Upper lobe of left lung (tissue), 6 donors: ENCODE measurements at regions not wholly inside any gene's neighbourhood (a gene's known extent, or its start where the extent isn't known, plus 50 kb on each side); places are given as distances from the start of the nearest gene placed in this dataset.
A peak's percentile ranks its signal among the peaks of the same experiment; 100 is the strongest.
"Not testable (repeated sequence)": the region's sequence is repeated elsewhere in the genome, so short reads cannot be mapped to it uniquely, and the experiment has no call there.

Source experiments
- ATAC-seq, 2 donors: fragments of 200-7000 bp; cut with Tn5 transposase; one replicate each; pipeline ENCODE4 v1.9.1; 2022; ENCODE audit warnings: mild to moderate bottlenecking in 2 of 2, moderate library complexity in 2 of 2; ENCODE audit not compliant: low FRiP score in 2 of 2
- DNase-seq, 2 donors: peaks; one replicate each; pipeline ENCODE4 v3.0.0-alpha.2; 2019 to 2020
- H3K27ac ChIP-seq, 4 donors: fragments of 200-600 bp; sonication (generic); one replicate each; pipeline ENCODE4 v1.5.1; 2016 to 2019
- H3K27me3 ChIP-seq, 4 donors: fragments of 200-600 bp; sonication (generic); one replicate each; pipeline ENCODE4 v1.5.1; 2017 to 2019
- H3K36me3 ChIP-seq, 4 donors: fragments of 200-600 bp; sonication (generic); one replicate each; pipeline ENCODE4 v1.5.1; 2016 to 2019
- H3K4me1 ChIP-seq, 4 donors: fragments of 200-600 bp; sonication (generic); one replicate each; pipeline ENCODE4 v1.5.1; 2018 to 2019
- H3K4me3 ChIP-seq, 4 donors: fragments of 200-600 bp; sonication (generic); one replicate each; pipeline ENCODE4 v1.5.1; 2017 to 2019; ENCODE audit warnings: mild to moderate bottlenecking in 2 of 4, moderate library complexity in 1 of 4
- H3K9me3 ChIP-seq, 4 donors: fragments of 200-600 bp; sonication (generic); one replicate each; pipeline ENCODE4 v1.5.1; 2018 to 2019
- CTCF ChIP-seq, 6 experiments: fragments of 450-650 bp in 4 of 6; fragments of 200-600 bp in 2 of 6; sonication (generic) in 2 of 6; IDR thresholded peaks; one replicate each; pipeline ENCODE4 v1.5.1; 2016 to 2019; ENCODE audit warnings: antibody characterized with exemption in 6 of 6
- EP300 ChIP-seq, 4 donors: sonication (generic); formaldehyde crosslinking; IDR thresholded peaks; one replicate each; pipeline ENCODE4 v1.5.1; 2017; ENCODE audit warnings: antibody characterized with exemption in 4 of 4, control low read depth in 2 of 4
- POLR2A ChIP-seq, 4 donors: fragments of 450-650 bp; IDR thresholded peaks; one replicate each; pipeline ENCODE4 v1.5.1; 2016 to 2017; ENCODE audit warnings: antibody characterized with exemption in 4 of 4, mild to moderate bottlenecking in 2 of 4
- POLR2AphosphoS5 ChIP-seq, 2 donors: sonication (generic); formaldehyde crosslinking; IDR thresholded peaks; one replicate each; pipeline ENCODE4 v1.5.1; 2017; ENCODE audit warnings: antibody characterized with exemption in 2 of 2
- WGBS, 2 donors: methylation state at CpG; one replicate each; pipeline ENCODE4 v1.1.5; 2017 to 2018; 5-methylcytosine and 5-hydroxymethylcytosine counted together
- donor health status: DM: no; HTN: no; CAD: no; lungs with moderate emphysema.
- donor health status: DM: no; HTN: yes; CAD: no; lungs with severe emphysema.

GRCh38 chr17:72567774-72568173, 447.0 kb downstream of the SOX9 start:
- ATAC-seq (no peak), DNase-seq (no peak)
- Histone ChIP-seq H3K27me3 (no peaks in the 10 kb centered on the region), H3K36me3 (no peaks in the 10 kb centered on the region), H3K9me3 (no peaks in the 10 kb centered on the region), H3K4me1 (peaks cover 0 to 7% (median 3%) of the 10 kb centered on the region in 4 donors), H3K27ac (no peak overlapping the region), H3K4me3 (no peak overlapping the region)
- no peak for TF ChIP-seq POLR2A (IDR thresholded peaks at IDR 0.05)
- TF ChIP-seq CTCF (IDR thresholded peaks at IDR 0.05): no peak
- TF ChIP-seq EP300 (IDR thresholded peaks at IDR 0.05): no peak
- TF ChIP-seq POLR2AphosphoS5 (IDR thresholded peaks at IDR 0.05): no peak
- WGBS, 2 donors: 35 to 46% methylated on average over 3 of the region's 3 CpGs

- DNase-seq: peak in 1 of 2 donors; percentile 68
- no peak overlapping the region for H3K4me3 ChIP-seq
- ATAC-seq: no peak
- peaks cover 0 to 7% (median 3%) of the 10 kb centered on the region in 4 donors for H3K4me1 ChIP-seq
- 29 to 41% methylated on average over 16 to 19 of the region's 19 CpGs for WGBS, 2 donors
- H3K9me3 ChIP-seq: no peaks in the 10 kb centered on the region
- no peak overlapping the region for H3K27ac ChIP-seq
- TF ChIP-seq POLR2AphosphoS5 (IDR thresholded peaks at IDR 0.05) (no peak), CTCF (IDR thresholded peaks at IDR 0.05) (no peak), POLR2A (IDR thresholded peaks at IDR 0.05) (no peak), EP300 (IDR thresholded peaks at IDR 0.05) (no peak)
- no peaks in the 10 kb centered on the region for H3K36me3 ChIP-seq
- H3K27me3 ChIP-seq: no peaks in the 10 kb centered on the region
Measured at GRCh38 chr17:72569148-72569946, 448.5 kb downstream of the SOX9 start.

GRCh38 chr17:72571813-72572396, 451.1 kb downstream of the SOX9 start:
- no peak overlapping the region for H3K27ac ChIP-seq
- DNase-seq (no peak), ATAC-seq (no peak)
- no peaks in the 10 kb centered on the region for H3K27me3 ChIP-seq
- TF ChIP-seq POLR2A (IDR thresholded peaks at IDR 0.05): no peak
- TF ChIP-seq POLR2AphosphoS5 (IDR thresholded peaks at IDR 0.05): no peak
- no peak for TF ChIP-seq CTCF (IDR thresholded peaks at IDR 0.05)
- TF ChIP-seq EP300 (IDR thresholded peaks at IDR 0.05): no peak
- no peaks in the 10 kb centered on the region for H3K9me3 ChIP-seq
- WGBS, 2 donors: 80 to 81% methylated on average over 9 of the region's 9 CpGs
- H3K36me3 ChIP-seq: no peaks in the 10 kb centered on the region
- no peak overlapping the region for H3K4me3 ChIP-seq
- H3K4me1 ChIP-seq: peaks cover 0 to 7% (median 3%) of the 10 kb centered on the region in 4 donors

GRCh38 chr17:72572604-72573491, 452.0 kb downstream of the SOX9 start:
- Histone ChIP-seq H3K36me3 (no peaks in the 10 kb centered on the region), H3K4me3 (no peak overlapping the region), H3K9me3 (no peaks in the 10 kb centered on the region), H3K4me1 (peaks cover 0 to 7% (median 3%) of the 10 kb centered on the region in 4 donors), H3K27ac (no peak overlapping the region), H3K27me3 (no peaks in the 10 kb centered on the region)
- DNase-seq (no peak), ATAC-seq (no peak)
- 67 to 83% methylated on average over 9 to 12 of the region's 12 CpGs for WGBS, 2 donors
- TF ChIP-seq CTCF (IDR thresholded peaks at IDR 0.05) (no peak), POLR2AphosphoS5 (IDR thresholded peaks at IDR 0.05) (no peak), POLR2A (IDR thresholded peaks at IDR 0.05) (no peak), EP300 (IDR thresholded peaks at IDR 0.05) (no peak)

GRCh38 chr17:72573492-72573801, 452.6 kb downstream of the SOX9 start:
- H3K27ac ChIP-seq, H3K27me3 ChIP-seq, DNase-seq, H3K36me3 ChIP-seq, ATAC-seq, H3K9me3 ChIP-seq, H3K4me1 ChIP-seq, H3K4me3 ChIP-seq: not testable (repeated sequence)
- WGBS, 2 donors: 89 to 92% methylated on average over 5 of the region's 5 CpGs
